Nucleus accumbens (tissue), 56 donors: ENCODE measurements at regions not wholly inside any gene's neighbourhood (a gene's known extent, or its start where the extent isn't known, plus 50 kb on each side); places are given as distances from the start of the nearest gene placed in this dataset.

Source experiments
- DNase-seq, 56 donors: peaks; one replicate each; lab custom pipeline; 2025; lab: John Stamatoyannopoulos, UW

DNA sequence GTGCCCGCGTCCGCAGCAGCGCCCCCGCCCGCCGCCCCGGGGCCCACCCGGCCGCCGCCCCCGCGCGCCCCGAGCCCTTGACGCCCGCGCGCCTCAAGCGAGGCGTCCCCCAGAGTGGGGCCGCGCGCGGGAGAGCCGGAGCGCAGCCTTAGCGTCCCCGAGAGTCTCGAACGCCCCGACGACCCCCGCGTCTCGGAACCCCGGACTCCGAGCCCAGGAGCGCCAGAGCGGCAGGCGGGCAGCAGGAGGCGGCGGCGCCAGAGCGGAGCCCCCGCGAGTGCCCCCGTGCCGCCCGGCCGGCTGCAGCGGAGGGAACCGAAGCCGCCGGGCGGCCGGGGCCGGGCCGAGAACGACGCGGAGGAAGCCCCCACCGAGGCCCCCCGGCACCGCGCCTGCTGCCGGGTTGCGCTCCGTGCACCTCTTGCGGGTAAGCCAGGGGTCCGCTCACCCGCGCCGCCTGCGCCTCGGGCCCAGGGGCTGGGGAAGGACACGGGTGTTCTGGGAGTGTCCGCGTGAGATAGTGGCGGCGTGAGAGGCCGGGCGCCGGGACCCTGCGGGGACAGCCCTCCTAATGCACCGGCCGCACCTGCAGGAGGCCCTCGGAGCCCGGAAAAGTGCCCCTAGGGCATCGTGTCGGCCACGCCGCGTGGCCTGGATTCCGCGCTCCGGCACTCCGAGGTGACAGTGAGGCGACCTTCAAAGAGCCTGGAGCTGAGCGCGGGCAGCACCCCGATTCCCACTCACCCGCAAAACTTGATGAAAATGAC is 52.0 kb upstream of the ULK4 start:
- DNase-seq = peak in 8 of 56 donors; percentile 0 to 35 (median 18)

DNA sequence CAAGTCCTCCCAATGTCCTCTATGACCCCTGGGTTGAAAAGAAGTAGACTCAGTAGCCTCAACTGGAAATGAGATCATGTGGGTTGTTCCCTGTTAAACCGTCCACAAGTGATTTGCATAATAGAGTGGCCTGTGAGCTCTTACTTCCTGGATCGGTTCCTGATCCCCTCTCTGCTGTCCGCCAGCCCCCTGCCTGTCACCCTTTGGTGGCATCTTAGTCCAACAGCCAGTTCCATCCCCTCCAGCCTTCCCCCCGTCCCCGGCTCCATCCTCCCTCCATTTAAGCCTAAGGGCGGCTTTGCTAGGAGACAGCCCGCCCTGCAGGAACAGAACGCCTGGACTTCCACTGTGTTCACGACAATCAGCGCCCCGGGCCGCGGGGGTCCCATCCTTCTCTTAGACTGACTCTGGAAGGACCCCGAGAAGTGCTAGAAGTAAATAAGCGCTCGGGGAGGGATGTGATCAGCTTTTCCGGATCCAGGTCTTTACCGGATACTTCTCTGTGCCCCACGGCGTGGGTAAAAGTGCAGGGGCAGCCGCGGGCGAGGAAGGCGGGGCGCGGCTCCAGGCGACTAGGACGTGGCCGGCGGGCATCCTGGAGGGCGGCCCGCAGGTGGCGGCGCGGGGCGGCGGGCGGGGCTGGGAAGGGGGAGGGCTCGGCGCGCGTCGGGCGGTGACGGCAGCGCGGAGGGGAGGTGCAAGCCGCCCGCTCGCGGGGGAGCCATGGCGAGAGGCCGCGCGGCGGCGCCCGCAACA is 51.2 kb upstream of the ULK4 start:
- DNase-seq = peak in 38 of 56 donors; percentile 4 to 79 (median 37)

GRCh38 chr3:42012383-42012934 is 50.6 kb upstream of the ULK4 start:
- DNase-seq = no peak
